ENCODE measurements at regions not wholly inside any gene's neighbourhood (a gene's known extent, or its start where the extent isn't known, plus 50 kb on each side); places are given as distances from the start of the nearest gene placed in this dataset.

GRCh38 chr13:27334774-27335435 is 64.3 kb downstream of the RASL11A start:
- no peak for TF ChIP-seq POLR2A (IDR thresholded peaks at IDR 0.05)
- no peak for TF ChIP-seq CTCF (IDR thresholded peaks at IDR 0.05)

All from thyroid gland (tissue), 4 donors.